ENCODE measurements at regions not wholly inside any gene's neighbourhood (a gene's known extent, or its start where the extent isn't known, plus 50 kb on each side); places are given as distances from the start of the nearest gene placed in this dataset.

DNA sequence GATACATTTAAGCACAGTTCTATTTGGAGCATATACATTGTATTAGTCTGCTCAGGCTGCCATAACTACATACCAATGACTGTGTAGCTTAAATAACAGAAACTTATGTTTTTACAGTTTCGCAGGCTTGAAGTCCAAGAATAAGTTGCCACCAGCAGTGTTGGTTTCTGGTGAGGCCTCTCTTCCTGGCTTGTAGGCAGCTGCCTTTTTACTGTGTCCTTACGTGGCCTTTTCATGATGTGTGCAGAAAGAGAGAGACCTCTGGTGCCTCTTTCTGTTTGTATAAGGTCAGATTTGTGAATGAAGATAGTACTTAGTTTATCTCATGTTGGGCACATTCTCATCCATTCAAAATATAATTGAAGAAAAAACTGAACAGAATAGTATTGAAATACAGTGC lies 636.6 kb downstream of the FLRT2 start:
- TF ChIP-seq, protein P1, sequence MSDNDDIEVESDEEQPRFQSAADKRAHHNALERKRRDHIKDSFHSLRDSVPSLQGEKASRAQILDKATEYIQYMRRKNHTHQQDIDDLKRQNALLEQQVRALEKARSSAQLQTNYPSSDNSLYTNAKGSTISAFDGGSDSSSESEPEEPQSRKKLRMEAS (IDR thresholded peaks at IDR 0.05; ENCODE audit: insufficient read depth, insufficient read length), result no peak
- TF ChIP-seq JUN (IDR thresholded peaks at IDR 0.05; ENCODE audit: borderline replicate concordance, insufficient read depth, insufficient read length, low read depth) (no peak), GATA2 (IDR thresholded peaks at IDR 0.05; ENCODE audit: insufficient read depth, insufficient read length, low read depth, low read length) (no peak), POLR2A (IDR thresholded peaks at IDR 0.05; ENCODE audit: low read depth, low read length) (no peak), MYC (IDR thresholded peaks at IDR 0.05; ENCODE audit: low read depth, low read length) (no peak), EZH2 (IDR thresholded peaks at IDR 0.05; ENCODE audit: borderline replicate concordance, low read depth, low read length, severe bottlenecking) (no peak), POLR2AphosphoS5 (IDR thresholded peaks at IDR 0.05; ENCODE audit: insufficient read depth, low read depth, low read length) (no peak), FOS (IDR thresholded peaks at IDR 0.05; ENCODE audit: borderline replicate concordance, insufficient read depth, low read length) (no peak)
- TF ChIP-seq, protein P2, sequence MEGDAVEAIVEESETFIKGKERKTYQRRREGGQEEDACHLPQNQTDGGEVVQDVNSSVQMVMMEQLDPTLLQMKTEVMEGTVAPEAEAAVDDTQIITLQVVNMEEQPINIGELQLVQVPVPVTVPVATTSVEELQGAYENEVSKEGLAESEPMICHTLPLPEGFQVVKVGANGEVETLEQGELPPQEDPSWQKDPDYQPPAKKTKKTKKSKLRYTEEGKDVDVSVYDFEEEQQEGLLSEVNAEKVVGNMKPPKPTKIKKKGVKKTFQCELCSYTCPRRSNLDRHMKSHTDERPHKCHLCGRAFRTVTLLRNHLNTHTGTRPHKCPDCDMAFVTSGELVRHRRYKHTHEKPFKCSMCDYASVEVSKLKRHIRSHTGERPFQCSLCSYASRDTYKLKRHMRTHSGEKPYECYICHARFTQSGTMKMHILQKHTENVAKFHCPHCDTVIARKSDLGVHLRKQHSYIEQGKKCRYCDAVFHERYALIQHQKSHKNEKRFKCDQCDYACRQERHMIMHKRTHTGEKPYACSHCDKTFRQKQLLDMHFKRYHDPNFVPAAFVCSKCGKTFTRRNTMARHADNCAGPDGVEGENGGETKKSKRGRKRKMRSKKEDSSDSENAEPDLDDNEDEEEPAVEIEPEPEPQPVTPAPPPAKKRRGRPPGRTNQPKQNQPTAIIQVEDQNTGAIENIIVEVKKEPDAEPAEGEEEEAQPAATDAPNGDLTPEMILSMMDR (IDR thresholded peaks at IDR 0.05; ENCODE audit: extremely low read depth in 1 of 2, insufficient read depth in 1 of 2, low read depth in 1 of 2, low read length in 2 of 2), result no peak
- Histone ChIP-seq H3K4me1 (ENCODE audit: control insufficient read depth, extremely low read depth, insufficient read depth, low read length) (no peaks in the 10 kb centered on the region), H3K36me3 (ENCODE audit: control insufficient read depth in 2 of 2, extremely low read depth in 1 of 2, insufficient read depth in 2 of 2, low read length in 2 of 2) (no peaks in the 10 kb centered on the region), H3K27ac (ENCODE audit: insufficient read depth, low read depth, low read length) (no peak overlapping the region), H3K9me1 (replicated peaks; ENCODE audit: control insufficient read depth, extremely low read depth, insufficient read depth, low read length) (no peaks in the 10 kb centered on the region), H3K4me3 (replicated peaks in 1 of 3; ENCODE audit: insufficient read depth in 1 of 3, low read depth in 1 of 3, low read length in 3 of 3) (no peak overlapping the region), H3K9ac (replicated peaks; ENCODE audit: extremely low read depth, insufficient read depth, low read length) (no peak overlapping the region), H4K20me1 (replicated peaks; ENCODE audit: control insufficient read depth, extremely low read depth, insufficient read depth, low read length) (no peaks in the 10 kb centered on the region), H2AFZ (ENCODE audit: low read depth, low read length) (no peak overlapping the region), H3K79me2 (ENCODE audit: control insufficient read depth, insufficient read depth, low read length) (no peaks in the 10 kb centered on the region), H3K4me2 (ENCODE audit: insufficient read depth, low read length) (no peak overlapping the region), H3K27me3 (ENCODE audit: control insufficient read depth in 2 of 2, insufficient read depth in 2 of 2, low read length in 2 of 2) (no peaks in the 10 kb centered on the region), H3K9me3 (replicated peaks; ENCODE audit: control insufficient read depth, insufficient read depth, low read length) (peaks cover 3% of the 10 kb centered on the region)
- CTCF ChIA-PET, result no interaction called here
- DNase-seq (ENCODE audit: low read depth, low spot score) (no peak), FAIRE-seq (no peak)
- intact Hi-C loops (cut with micrococcal nuclease) (no loop called here), dilution Hi-C loops (cut with MboI; ENCODE audit: extremely low pct_ligation_motif_present, low sequenced_read_pairs) (no loop called here)
- POLR2A ChIA-PET, result no interaction called here
- BruUV-seq (replicated peaks), result no TSS peak
